Middle frontal gyrus (tissue), 1 donor: ENCODE measurements at regions not wholly inside any gene's neighbourhood (a gene's known extent, or its start where the extent isn't known, plus 50 kb on each side); places are given as distances from the start of the nearest gene placed in this dataset.

Experiments
- DNase-seq: peaks from one replicate; pipeline ENCODE4 v3.0.0-alpha.2; 2015; ENCODE audit warnings: low spot score; ENCODE audit errors: extremely low spot score

DNA sequence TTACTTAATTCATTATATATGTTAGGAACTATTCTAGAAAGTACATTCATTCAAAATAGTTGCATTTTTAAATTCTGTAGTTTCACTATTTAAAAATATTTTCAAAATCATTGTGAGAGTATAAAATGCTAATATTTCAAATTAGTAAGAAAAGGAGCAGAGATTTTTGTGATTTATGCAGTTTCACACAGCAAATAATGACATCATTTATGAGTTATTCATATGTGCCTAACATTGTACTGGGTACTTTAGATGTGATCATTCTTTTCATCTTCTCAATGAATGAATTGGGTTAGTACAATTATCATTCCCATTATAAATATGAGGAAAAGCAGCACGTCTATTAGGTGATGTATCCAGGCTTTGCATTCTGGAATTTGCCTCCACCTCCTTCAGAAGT, 1451.0 kb upstream of the IGFBP7 start:
- no peak for DNase-seq

DNA sequence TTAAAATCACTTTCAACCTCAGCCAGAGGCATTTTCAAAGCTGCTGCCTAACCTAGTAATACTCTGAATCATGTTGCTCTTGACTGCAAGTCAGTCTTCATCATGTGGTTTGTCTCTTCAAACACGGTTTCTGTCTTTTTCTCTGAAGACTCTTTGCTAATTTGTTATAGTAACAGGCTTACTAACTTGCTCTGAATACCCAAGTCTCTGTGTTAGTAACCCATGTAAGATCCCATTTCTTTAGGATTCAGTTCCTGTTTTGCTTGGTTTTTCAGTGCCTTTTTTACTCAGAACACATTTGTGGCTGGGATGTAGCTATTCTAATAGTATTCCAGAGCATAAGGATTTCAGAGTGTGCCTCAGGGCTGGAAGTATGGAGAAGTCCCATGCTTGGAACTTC, 1450.6 kb upstream of the IGFBP7 start:
- DNase-seq = no peak

DNA sequence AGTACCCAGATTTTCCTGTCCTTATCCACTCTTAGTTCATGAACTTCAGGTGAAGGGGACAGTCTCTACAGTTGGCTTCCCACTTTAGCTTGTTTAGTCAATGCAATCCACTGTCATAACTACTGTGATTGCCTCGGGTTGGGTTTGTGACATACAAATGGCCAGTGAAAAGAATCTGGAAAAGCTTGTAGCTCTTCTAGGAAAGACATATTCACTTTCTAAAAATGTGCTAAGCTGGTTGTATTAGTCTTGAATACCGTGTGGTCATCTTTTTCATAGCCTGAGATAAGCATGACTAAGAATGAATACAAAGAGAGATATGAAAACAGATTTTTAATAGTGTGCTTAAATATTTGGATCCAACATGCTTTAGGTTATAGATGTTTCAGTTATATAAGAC, 1443.5 kb upstream of the IGFBP7 start:
- no peak for DNase-seq

DNA sequence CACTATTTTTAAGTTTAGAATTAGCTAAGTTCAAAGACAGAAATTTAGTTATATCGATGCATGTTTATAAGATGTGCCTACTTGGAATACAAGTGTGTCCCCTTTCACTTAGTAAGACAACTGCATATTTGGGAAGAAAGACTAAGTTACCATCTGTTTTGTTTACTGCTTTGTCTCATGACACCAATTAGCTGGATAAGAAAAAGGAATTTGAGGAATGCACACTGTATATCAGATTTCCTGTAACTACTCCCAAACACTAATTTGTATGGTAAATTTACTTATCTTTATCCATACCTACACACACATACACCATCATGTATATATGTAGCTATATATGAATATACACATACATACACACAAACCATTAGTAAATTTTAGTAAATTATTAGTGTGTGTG, 1442.8 kb upstream of the IGFBP7 start:
- DNase-seq = no peak

DNA sequence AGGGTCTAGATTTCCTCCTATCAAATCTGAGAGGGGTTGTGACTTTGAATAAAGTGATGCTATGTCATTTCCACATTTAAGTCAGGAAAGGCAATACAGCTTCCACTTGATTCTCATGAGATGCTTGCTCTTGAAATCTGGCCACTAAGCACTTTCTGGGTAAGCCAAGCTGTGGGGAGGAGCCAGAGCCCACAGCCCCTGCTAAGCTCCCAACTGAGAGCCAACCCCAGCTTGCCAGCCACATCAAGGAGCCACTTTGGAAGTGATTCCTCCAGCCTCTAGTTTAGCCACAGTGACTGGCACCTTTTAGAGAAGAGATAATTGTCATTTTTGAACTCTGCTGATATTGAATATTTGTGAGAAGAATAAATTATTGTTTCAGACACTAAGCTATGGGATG, 1441.5 kb upstream of the IGFBP7 start:
- no peak for DNase-seq

DNA sequence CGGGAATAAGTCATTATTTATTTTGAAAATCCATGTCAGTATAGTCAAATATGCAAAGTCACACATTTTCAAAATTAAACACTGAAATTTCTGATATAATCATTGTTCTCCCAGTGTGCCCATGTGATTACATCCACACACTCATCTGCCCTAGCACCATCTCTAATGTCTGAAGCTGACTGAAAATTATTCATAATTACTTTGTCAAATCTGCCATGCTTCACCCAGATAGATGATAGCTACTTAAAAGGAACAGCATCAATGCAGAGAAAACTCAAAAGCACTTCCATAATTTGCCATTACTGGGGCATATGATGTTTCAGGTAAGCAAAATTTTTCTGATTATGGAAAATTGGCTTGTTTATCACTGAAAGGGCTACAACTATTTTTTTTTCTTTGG, 1433.3 kb upstream of the IGFBP7 start:
- DNase-seq = no peak

DNA sequence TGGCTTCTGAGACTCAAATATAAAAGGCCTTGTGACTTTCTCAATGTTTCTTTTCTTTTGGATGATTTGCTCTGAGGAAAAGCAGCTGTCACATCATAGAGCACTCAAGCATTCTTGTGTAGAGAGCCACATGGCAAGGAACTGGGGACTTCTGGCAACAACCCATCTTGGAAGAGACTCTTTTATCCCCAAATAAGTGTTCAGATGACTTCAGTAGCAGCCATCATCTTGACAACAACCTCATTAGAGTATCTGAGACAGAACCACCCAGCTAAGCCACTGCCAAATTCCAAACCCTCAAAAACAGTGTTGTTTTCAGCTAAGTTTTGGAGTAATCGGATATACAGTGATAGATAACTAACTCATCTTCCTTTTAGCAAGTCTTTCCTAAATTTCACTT, 1431.7 kb upstream of the IGFBP7 start:
- DNase-seq = no peak

DNA sequence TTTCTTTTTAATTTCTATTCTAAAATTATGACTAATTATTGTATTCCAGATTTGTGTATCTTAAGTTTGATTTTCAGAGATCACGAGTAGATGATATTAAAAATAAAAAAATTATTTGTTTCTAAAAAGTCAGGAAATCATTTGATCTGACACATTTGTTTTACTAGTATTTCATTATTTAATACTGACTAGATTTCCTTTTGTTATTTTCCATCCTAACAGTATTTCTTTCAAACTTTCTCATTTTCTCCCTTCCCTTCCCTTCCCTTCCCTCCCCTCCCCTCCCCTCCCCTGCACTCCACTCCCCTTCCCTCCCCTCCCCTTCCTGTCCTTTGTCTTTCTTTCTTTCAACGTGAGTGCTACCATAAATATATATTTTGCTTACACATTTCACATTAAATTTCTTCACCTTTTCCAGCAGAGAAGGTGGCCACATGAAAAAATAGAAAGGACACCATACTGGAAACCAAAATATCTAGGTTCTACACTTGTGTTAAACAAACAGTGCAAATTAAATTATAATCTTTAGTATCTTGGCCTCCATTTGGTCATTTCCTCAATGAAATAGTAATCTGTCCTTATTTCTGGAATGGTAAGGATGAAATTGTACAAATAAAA, 1412.7 kb upstream of the IGFBP7 start:
- DNase-seq = no peak

DNA sequence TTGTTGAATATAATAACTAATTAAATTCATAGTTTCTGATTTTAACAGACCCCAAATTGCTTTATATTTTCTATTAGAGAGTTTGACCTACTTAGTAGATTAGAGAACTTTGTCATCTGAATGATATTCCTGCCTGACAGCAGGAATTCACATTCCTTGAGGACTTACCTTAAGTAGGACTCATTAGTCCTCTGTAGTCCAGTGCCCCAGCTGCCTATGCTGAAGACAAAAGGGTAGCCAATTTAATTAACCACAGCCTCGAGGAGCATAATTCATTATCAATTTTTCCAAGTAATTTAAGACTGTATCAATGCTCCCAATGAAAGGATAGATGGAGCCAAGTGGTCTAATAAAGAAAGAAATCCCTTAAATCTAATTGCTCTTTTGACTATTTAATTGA, 1405.0 kb upstream of the IGFBP7 start:
- DNase-seq = no peak

DNA sequence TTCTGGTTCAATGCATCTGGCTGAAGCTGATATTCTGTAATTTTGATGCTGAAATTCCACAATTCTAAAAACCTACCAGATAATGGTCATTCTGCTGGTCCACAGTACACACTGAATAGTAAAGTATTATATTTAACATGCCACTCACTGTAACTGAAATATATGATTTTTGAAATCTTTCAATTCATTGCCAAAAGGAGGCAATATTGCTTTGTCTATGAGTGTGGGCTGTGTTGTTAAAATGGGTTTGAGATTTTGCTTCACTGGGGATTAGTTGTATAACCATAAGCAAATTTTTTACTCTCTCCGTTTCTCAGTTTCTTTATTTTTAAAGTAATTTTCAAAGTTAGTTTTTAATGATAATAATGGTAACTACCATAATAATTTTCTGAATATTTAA, 1404.1 kb upstream of the IGFBP7 start:
- DNase-seq = no peak

DNA sequence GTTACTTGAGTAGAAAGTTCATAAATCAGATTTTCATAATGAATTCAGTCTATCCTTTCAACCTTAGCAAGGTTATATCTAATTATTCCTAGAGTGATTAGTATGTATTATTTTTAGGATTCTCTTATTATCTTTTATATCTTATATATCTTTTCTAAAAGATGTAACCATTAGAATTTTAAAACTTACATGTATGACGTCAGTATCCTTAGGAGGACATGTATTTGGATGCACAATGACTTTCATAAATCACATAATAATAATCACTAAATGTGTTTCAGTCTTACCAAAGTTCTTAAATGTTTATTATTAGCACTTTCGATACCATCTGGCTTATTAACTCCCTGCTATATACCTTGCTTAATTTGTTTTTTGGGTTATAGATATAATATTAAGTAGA, 1400.5 kb upstream of the IGFBP7 start:
- no peak for DNase-seq

DNA sequence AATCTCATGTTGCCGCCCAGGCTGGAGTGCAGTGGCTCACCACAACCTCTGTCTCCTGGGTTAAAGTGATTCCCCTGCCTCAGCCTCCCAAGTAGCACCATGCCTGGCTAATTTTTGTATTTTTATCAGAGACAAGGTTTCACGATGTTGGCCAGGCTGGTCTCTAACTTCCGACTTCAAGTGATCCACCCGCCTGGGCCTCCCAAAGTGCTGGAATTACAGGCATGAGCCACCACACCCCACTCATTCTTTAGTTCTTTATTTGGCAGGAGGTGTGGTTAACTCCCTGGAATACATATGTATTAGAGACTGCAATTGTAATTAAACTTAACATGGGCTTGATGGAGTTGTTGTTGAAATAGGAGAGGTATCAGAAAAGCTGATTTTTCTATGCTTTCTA, 1396.9 kb upstream of the IGFBP7 start:
- no peak for DNase-seq

DNA sequence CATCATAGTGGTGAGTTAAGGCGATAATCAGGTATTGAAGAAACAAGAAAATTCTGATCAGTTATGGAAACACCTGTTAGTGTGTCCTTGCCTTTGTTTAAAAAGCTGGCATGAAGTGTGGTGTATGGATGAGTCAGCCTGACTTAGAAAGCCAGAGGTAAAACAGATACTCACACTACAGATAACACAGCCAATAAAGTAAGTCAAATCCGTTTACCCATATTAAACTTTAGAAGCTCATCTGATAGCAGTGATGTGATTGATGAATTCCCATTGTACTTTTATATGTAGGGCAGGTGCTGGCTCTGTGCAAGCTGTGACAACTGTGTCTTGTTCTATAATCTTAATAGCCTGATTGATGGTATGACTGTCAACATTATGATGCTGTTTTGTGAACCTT, 1392.7 kb upstream of the IGFBP7 start:
- DNase-seq = no peak

DNA sequence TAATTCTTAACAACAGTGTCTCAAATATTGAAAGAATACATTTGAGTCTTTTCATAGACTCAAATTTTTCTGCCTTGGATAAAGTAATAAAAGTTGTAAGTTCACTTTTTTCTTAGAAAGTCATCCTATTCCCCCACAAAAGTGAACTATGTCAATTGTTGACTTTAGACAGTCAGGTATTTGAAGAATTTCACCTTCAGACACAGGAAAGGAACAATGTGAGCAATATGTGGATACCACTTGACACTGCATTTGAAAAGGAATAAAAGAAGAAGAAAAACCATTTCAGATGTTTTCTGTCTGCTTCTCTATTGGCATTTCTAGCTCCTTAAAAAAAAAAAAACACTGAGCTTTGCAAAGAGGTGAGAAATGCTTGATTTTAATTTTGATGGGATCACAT, 1389.0 kb upstream of the IGFBP7 start:
- DNase-seq = no peak

DNA sequence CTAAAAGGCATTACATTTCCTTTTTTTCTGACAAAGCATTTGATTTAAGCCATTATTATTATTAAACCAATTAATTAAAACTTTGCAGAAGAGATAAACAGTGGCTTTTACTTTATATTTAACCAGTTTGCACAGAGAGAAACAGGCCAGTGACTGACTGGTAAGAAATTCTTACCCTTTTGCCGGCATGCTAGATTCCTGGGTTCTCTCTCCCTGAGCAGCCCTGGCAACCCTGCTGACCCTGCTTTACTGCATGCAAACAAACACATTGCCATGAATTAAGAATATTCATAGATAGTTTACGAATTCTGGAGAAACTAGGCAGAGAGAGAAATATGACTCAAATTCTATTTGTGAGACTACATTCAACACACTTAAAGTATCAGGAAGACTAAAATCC, 1381.4 kb upstream of the IGFBP7 start:
- DNase-seq = no peak

DNA sequence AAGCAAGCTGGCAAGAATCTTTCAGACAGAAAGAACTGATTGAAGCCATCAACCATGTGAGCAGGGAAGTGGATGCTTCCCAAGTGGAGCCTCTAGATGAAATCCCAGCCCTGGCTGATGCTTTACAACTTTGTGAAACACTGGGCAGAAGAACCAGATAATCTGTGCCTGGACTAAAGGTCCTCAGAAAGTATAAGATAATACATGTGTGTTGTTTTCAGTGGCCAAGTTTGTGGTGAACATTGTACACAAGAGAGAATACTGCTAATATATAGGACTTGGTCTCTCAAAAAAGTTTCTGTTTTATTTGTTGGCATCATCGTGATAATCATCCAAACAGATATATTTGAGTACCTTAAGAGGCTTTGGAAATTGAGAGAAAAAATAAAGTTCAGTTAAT, 1367.8 kb upstream of the IGFBP7 start:
- no peak for DNase-seq

DNA sequence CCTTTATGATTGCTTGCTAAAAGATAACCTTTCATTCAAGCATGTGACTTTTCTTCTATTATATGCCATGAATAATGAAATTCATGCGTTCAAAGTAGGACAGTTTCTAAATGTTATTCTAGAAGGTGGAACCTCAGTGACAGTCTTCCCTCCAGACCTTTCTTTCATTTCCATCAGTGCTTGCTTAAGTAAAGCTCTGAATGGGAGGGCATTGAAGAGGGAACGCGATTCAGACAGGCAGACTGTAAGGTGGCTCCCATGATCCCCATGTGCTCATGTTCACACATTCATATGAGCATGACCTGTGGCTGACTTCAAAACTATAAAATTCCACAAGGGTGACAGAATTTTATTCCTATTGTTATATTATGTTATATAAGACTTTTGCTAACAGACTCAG, 1367.3 kb upstream of the IGFBP7 start:
- no peak for DNase-seq

DNA sequence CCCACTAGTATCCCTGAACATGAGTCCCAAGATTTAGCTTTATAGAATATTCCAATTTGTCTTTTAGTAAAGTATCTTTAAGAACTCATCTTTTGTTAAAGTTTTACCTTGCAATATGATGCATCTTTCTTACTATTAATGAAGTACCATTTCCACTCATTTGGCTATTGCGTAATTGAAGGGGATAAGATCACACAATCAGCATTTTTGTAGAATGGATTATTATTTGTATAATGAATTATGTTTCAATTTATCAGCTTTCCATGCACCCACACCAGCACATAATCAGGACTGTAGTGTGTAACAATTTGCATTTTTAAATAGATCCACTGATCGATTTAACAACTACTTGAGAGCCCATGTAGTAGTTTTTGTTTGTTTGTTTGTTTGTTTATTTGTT, 1364.9 kb upstream of the IGFBP7 start:
- no peak for DNase-seq

DNA sequence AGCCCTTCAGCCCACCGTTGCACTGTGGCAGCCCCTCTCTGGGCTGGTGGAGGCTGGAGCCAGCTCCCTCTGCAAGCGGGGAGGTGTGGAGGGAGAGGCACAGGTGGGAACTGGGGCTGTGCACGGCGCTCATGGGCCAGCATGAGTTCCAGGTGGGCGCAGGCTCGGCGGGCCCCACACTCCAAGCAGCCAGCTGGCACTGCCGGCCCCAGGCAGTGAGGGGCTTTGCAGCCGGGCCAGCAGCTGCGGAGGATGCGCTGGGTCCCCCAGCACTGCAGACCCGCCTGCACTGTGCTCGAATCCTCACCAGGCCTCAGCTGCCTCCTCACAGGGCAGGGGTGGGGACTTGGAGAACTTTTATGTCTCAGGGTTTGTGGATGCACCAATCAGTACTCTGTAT, 1354.8 kb upstream of the IGFBP7 start:
- no peak for DNase-seq

DNA sequence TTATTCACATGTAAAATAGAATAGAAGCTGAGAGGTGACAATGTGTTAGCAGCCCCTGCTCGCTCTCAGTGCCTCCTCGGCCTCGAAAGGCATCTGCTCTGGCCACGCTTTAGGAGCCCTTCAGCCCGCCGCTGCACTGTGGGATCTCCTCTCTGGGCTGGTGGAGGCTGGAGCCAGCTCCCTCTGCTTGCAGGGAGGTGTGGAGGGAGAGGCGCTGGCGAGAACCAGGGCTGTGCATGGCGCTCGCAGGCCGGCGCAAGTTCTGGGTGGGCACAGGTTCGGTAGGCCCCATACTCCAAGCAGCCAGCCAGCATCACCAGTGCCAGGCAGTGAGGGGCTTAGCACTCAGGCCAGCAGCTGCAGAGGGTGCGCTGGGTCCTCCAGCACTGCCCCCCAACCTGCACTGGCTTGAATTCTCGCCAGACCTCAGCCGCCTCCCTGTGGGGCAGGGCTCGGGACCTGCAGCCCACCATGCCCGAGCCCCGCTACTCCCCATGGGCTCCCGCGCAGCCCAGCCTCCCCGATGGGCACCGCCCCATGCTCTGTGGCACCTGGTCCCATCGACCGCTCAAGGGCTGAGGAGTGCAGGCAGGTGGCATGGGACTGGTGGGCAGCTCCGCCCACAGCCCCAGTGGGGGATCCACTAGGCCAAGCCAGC, 1346.7 kb upstream of the IGFBP7 start:
- DNase-seq = no peak

DNA sequence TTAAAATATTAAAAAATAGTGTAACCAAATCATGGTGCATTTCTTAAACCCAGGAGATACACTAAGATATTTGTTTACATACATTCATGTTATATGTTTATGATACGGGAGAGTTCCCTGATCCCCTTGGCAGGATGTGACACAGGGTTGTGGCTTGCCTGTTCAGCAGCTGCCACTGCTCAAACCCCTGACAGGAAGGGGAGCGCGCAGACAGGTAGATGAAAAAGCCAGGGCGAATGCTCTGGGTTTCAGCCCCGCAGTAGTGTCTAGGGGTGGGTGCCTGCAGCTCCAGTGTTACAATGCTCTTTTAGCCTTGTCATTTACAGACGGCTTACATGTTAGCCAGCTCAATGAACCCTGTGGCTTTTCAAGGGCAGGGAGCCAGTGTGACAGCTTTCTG, 1343.8 kb upstream of the IGFBP7 start:
- DNase-seq = no peak

DNA sequence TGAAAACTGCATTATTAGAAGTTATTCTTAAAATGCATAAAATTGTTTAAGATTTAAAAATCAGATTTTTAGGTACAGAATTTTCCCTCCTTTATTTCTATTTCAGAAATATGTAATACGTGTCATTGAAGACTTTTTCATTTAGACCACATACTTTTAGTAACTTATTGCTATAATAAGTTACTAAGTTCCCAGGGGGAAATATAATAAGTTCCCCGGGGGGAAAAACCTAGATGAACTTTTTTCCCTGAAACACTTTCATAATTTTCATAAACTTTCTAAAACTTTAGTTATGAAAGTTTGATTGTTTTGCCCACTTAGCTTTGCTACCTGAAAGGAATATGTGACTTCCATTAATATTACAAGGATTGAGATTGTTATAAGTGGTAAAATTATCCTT, 1341.5 kb upstream of the IGFBP7 start:
- DNase-seq = no peak

DNA sequence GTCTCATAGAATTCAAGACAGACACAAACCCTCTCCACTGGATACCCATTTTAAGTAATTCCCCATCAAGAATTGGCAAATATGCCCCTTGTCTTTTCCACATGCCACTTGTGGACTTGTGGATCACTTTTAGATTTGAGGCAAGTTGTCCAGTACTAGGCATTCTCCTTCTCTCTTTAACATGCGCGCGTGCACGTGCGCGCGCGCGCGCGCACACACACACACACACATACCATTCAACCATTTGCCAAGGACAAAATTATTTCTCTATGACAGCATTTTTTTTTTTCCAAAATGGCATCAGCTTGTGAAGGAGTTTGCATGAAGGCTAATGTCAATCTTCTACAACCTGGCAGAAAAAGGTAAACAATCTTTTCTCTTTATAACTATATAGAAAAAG, 1325.7 kb upstream of the IGFBP7 start:
- no peak for DNase-seq

DNA sequence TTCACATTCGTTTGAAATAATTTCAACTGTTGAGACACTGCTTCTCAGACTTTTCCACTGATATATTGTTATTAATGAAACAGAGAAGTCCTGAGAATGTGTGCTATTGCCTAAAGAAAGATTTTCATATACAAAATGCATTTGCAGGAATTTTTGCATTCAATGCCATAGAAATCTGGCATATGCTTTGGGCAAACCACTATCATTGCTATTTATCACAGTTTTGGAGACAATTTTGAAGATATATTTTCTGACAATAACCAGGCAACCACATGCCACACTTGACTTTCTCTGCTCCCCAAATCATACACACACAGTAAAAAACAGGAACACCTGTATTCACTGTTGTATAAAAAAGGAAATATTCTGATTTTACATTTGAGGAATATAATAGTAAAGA, 1303.7 kb upstream of the IGFBP7 start:
- no peak for DNase-seq
